ENCODE measurements at regions not wholly inside any gene's neighbourhood (a gene's known extent, or its start where the extent isn't known, plus 50 kb on each side); places are given as distances from the start of the nearest gene placed in this dataset.

GRCh38 chr1:47561523-47562007 lies 123.7 kb downstream of the FOXD2 start:
- Histone ChIP-seq H3K36me3 (ENCODE audit: low read depth, missing control alignments) (no peaks in the 10 kb centered on the region), H3K27me3 (no peaks in the 10 kb centered on the region), H3K9me3 (no peaks in the 10 kb centered on the region), H3K4me3 (no peak overlapping the region), H3K4me1 (peaks cover 22% of the 10 kb centered on the region), H3K27ac (no peak overlapping the region)
- DNase-seq, result no peak
- TF ChIP-seq POLR2A (IDR thresholded peaks at IDR 0.05) (no peak), CTCF (IDR thresholded peaks at IDR 0.05) (no peak)
- intact Hi-C loops (cut with DNase I; ENCODE audit: low total_unique reads), result no loop called here
- WGBS, 2 donors, result 92 to 100% methylated on average over 2 of the region's 2 CpGs

- Histone ChIP-seq H3K9me3 (no peaks in the 10 kb centered on the region), H3K27ac (no peak overlapping the region), H3K27me3 (no peaks in the 10 kb centered on the region), H3K36me3 (ENCODE audit: low read depth, missing control alignments) (no peaks in the 10 kb centered on the region), H3K4me3 (no peak overlapping the region), H3K4me1 (peaks cover 21% of the 10 kb centered on the region)
- whole genome bisulfite sequencing, 2 donors, result 90 to 95% methylated on average over 1 of the region's 1 CpG
- no peak for DNase-seq
- intact Hi-C loops (cut with DNase I; ENCODE audit: low total_unique reads), result no loop called here
- TF ChIP-seq CTCF (IDR thresholded peaks at IDR 0.05), result no peak
- TF ChIP-seq POLR2A (IDR thresholded peaks at IDR 0.05), result no peak
These were observed 124.3 kb downstream of the FOXD2 start for GRCh38 chr1:47562147-47562546.

- Histone ChIP-seq H3K36me3 (ENCODE audit: low read depth, missing control alignments) (no peaks in the 10 kb centered on the region), H3K4me3 (no peak overlapping the region), H3K27ac (no peak overlapping the region), H3K4me1 (peaks cover 21% of the 10 kb centered on the region), H3K27me3 (no peaks in the 10 kb centered on the region), H3K9me3 (no peaks in the 10 kb centered on the region)
- intact Hi-C loops (cut with DNase I; ENCODE audit: low total_unique reads), result no loop called here
- WGBS, 2 donors, result 85 to 100% methylated on average over 1 of the region's 1 CpG
- TF ChIP-seq POLR2A (IDR thresholded peaks at IDR 0.05) (no peak), CTCF (IDR thresholded peaks at IDR 0.05) (no peak)
- DNase-seq, result no peak
These were observed 125.0 kb downstream of the FOXD2 start for GRCh38 chr1:47562799-47563198.

- intact Hi-C loops (cut with DNase I; ENCODE audit: low total_unique reads), result no loop called here
- 83 to 84% methylated on average over 2 of the region's 2 CpGs for WGBS, 2 donors
- no peak for DNase-seq
- H3K4me3 ChIP-seq, result no peak overlapping the region
- H3K4me1 ChIP-seq, result peaks cover 21% of the 10 kb centered on the region
- H3K27ac ChIP-seq, result no peak overlapping the region
- no peaks in the 10 kb centered on the region for H3K36me3 ChIP-seq (ENCODE audit: low read depth, missing control alignments)
- no peaks in the 10 kb centered on the region for H3K27me3 ChIP-seq
- TF ChIP-seq POLR2A (IDR thresholded peaks at IDR 0.05) (no peak), CTCF (IDR thresholded peaks at IDR 0.05) (no peak)
- no peaks in the 10 kb centered on the region for H3K9me3 ChIP-seq
These were observed 125.4 kb downstream of the FOXD2 start for GRCh38 chr1:47563201-47563600.

GRCh38 chr1:47564570-47564969 lies 126.7 kb downstream of the FOXD2 start:
- intact Hi-C loops (cut with DNase I; ENCODE audit: low total_unique reads), result no loop called here
- Histone ChIP-seq H3K27ac (no peak overlapping the region), H3K27me3 (no peaks in the 10 kb centered on the region), H3K4me1 (peaks cover 24% of the 10 kb centered on the region), H3K9me3 (no peaks in the 10 kb centered on the region), H3K4me3 (no peak overlapping the region), H3K36me3 (ENCODE audit: low read depth, missing control alignments) (no peaks in the 10 kb centered on the region)
- TF ChIP-seq CTCF (IDR thresholded peaks at IDR 0.05) (no peak), POLR2A (IDR thresholded peaks at IDR 0.05) (no peak)
- no peak for DNase-seq
